Adipocyte (in vitro differentiated cells): ENCODE measurements at regions not wholly inside any gene's neighbourhood (a gene's known extent, or its start where the extent isn't known, plus 50 kb on each side); places are given as distances from the start of the nearest gene placed in this dataset.
A peak's percentile ranks its signal among the peaks of the same experiment; 100 is the strongest.

Experiments used
- DNase-seq: peaks from one replicate; pipeline ENCODE4 v3.0.0-alpha.2; 2015; ENCODE audit warnings: low read depth
- H3K27me3 ChIP-seq: replicated peaks from 2 replicates; pipeline ENCODE4 v1.7.0; 2013; ENCODE audit warnings: mild to moderate bottlenecking, low read length, moderate library complexity; ENCODE audit not compliant: control insufficient read depth, insufficient read depth
- H3K36me3 ChIP-seq: 2 replicates; pipeline ENCODE4 v1.7.0; 2013; ENCODE audit warnings: low read length, mild to moderate bottlenecking, moderate library complexity; ENCODE audit not compliant: control insufficient read depth, insufficient read depth, severe bottlenecking
- H3K4me1 ChIP-seq: 2 replicates; pipeline ENCODE4 v1.7.0; 2013; ENCODE audit warnings: mild to moderate bottlenecking, low read length, moderate library complexity; ENCODE audit not compliant: control insufficient read depth, insufficient read depth
- H3K4me3 ChIP-seq: 2 replicates; pipeline ENCODE4 v1.7.0; 2013; ENCODE audit warnings: mild to moderate bottlenecking, low read length, moderate library complexity
- H3K9ac ChIP-seq: 2 replicates; pipeline ENCODE4 v1.7.0; 2013; ENCODE audit warnings: mild to moderate bottlenecking, low read length, moderate library complexity
- H3K9me3 ChIP-seq: 2 replicates; pipeline ENCODE4 v1.7.0; 2013; ENCODE audit warnings: mild to moderate bottlenecking, low read length, moderate library complexity; ENCODE audit not compliant: control insufficient read depth

- no peak for DNase-seq
- Histone ChIP-seq H3K9me3 (no peaks in the 10 kb centered on the region), H3K4me1 (no peaks in the 10 kb centered on the region), H3K36me3 (no peaks in the 10 kb centered on the region), H3K27me3 (peaks cover 51% of the 10 kb centered on the region), H3K9ac (no peak overlapping the region), H3K4me3 (no peak overlapping the region)
Measured at GRCh38 chr20:21575981-21576740, 62.3 kb upstream of the NKX2-2 start.

DNA sequence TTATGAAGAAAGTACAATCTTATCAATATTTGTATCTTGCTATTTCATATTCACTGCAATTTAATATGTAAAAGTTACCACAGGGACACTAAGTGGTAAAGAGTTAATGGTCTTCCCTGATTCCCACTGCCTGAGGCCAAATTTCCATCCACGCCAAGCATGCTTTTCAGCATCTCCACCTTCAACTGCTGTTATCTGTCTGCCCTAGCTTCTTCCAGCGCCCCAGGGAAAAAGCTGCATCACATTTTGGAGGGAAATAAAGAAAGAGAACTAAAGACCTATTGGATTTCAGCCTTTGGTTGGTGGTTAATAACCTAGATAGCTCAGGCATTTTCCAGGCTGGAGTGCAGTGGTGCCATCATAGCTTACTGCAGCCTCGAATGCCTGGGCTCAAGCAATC, 61.3 kb upstream of the NKX2-2 start:
- peaks cover 45% of the 10 kb centered on the region for H3K27me3 ChIP-seq
- no peak overlapping the region for H3K9ac ChIP-seq

DNA sequence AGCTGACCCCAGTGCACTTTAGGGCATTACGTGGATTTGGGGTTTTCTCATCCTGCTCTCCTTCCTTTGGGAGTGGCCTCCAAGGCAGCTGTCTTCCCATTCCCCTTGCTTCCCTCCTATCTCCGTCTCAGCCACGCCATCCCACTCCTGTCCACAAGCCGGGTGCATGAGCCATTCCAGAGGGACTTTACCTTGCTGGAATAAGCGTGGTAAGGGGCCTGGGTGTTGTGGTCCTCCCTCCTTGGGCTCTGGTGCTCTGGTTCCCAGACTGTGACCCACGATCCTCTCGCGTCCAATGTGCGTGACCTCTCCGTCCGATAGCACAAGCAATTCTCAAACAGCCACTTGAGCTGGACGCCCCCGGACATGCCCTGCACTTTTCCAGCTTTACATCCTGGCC, 60.6 kb upstream of the NKX2-2 start:
- Histone ChIP-seq H3K9me3 (no peaks in the 10 kb centered on the region), H3K9ac (no peak overlapping the region), H3K4me3 (no peak overlapping the region), H3K4me1 (no peaks in the 10 kb centered on the region), H3K36me3 (no peaks in the 10 kb centered on the region), H3K27me3 (peaks cover 39% of the 10 kb centered on the region)
- no peak for DNase-seq

More for the DNA sequence above, 61.3 kb upstream of the NKX2-2 start:
- DNase-seq, result no peak
- H3K36me3 ChIP-seq, result no peaks in the 10 kb centered on the region
- no peak overlapping the region for H3K4me3 ChIP-seq
- no peaks in the 10 kb centered on the region for H3K4me1 ChIP-seq
- no peaks in the 10 kb centered on the region for H3K9me3 ChIP-seq

DNA sequence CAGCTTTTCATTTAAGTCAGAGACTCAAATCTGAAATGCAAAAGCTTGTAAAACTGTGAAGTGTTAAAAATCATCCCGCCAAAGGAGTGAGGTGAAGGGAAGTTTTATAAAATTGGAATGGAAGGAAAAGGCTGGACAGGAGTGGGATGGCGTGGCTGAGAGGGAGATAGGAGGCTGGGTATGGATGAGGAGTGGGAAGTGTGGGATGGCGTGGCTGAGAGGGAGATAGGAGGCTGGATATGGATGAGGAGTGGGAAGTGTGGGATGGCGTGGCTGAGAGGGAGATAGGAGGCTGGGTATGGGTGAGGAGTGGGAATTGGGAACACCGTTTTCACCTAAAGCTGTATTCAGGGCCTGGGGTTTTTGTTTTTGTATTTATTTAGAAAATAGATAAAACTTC, 59.4 kb upstream of the NKX2-2 start:
- Histone ChIP-seq H3K4me3 (no peak overlapping the region), H3K9me3 (no peaks in the 10 kb centered on the region), H3K36me3 (no peaks in the 10 kb centered on the region), H3K4me1 (no peaks in the 10 kb centered on the region), H3K27me3 (peaks cover 41% of the 10 kb centered on the region), H3K9ac (no peak overlapping the region)
- DNase-seq, result no peak

- H3K9me3 ChIP-seq, result no peaks in the 10 kb centered on the region
- peak; percentile 48 for DNase-seq
- peaks cover 43% of the 10 kb centered on the region for H3K27me3 ChIP-seq
- no peak overlapping the region for H3K9ac ChIP-seq
- H3K4me3 ChIP-seq, result no peak overlapping the region
- H3K36me3 ChIP-seq, result no peaks in the 10 kb centered on the region
- H3K4me1 ChIP-seq, result no peaks in the 10 kb centered on the region
Measured at GRCh38 chr20:21571841-21572690, 58.2 kb upstream of the NKX2-2 start.

DNA sequence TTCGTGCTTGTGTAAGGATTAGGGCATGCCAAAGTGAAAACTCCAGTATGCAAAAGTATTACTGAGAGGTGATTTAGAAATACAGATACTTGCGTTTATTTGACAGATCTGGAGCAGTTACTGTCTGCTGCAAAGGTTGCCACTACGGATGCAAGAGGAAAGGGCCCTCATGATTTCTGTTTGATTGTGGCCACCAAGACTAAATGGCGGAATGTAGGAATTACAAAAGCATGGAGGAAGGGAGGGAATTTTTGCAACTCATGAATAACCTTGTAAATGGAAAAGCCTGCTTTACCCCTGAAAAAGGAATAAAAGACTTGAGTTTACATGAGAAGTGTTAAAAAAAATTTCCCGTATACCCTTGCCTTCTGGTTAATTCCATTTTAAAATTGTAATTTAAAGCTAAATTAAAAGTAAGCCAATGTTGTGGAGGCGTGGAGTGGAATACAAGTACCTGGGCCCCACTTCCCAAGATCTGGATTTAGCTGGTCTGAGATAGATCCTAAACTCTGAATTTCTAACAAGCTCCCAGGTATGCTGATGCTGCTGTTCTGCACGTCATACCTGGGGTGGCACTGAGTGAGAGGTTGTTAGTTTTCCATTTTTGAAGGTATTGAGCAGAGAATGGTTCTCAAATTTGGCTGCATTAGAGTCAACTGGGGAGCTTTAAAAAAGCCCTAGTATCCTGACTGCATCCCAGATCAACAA, 56.6 kb upstream of the NKX2-2 start:
- Histone ChIP-seq H3K4me1 (no peaks in the 10 kb centered on the region), H3K9ac (no peak overlapping the region)
- DNase-seq, result no peak

GRCh38 chr20:21569586-21569985, 55.7 kb upstream of the NKX2-2 start:
- H3K4me3 ChIP-seq, result no peak overlapping the region
- peaks cover 34% of the 10 kb centered on the region for H3K27me3 ChIP-seq
- no peak for DNase-seq
- peaks cover 6% of the 10 kb centered on the region for H3K9me3 ChIP-seq
- H3K4me1 ChIP-seq, result no peaks in the 10 kb centered on the region
- no peaks in the 10 kb centered on the region for H3K36me3 ChIP-seq
- H3K9ac ChIP-seq, result no peak overlapping the region

More for the DNA sequence above, 56.6 kb upstream of the NKX2-2 start:
- H3K4me3 ChIP-seq, result no peak overlapping the region
- H3K27me3 ChIP-seq, result peaks cover 35% of the 10 kb centered on the region
- peaks cover 6% of the 10 kb centered on the region for H3K9me3 ChIP-seq
- H3K36me3 ChIP-seq, result no peaks in the 10 kb centered on the region

DNA sequence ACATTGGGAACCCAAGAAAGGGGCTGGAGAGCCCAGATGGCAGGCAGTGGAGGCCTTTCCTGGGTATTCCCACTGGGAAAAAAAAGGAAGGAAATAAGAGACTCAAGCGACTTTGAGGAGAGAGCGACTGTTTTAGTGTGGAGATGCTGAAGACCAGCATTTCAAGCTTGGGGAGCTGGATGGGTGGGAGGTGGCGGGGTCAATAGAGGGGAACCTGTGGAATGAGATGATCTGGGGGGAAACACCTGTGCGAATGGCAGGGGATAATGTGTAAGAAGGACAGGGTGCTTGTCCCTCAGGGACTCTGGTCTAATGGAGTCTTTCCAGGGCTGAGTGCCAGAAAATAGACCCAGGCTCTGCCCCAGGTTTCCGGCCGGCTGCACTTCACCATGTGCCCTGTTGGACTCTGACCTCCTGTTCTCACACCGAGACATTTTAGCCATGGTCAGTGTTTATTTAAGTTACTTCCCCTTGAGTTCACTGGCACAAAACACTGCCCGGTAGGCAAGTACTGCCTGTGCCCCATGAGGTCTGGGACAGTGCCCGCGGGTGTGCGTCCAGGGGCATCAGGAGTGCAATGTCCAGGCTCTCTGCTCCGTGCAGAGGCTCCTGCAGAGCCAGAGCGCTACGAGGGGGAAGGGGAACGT, 50.4 kb upstream of the NKX2-2 start:
- Histone ChIP-seq H3K4me1 (no peaks in the 10 kb centered on the region), H3K9me3 (peaks cover 6% of the 10 kb centered on the region), H3K36me3 (no peaks in the 10 kb centered on the region), H3K27me3 (peaks cover 27% of the 10 kb centered on the region), H3K4me3 (no peak overlapping the region), H3K9ac (no peak overlapping the region)
- no peak for DNase-seq
